HT-29 (cell line): ENCODE measurements at regions not wholly inside any gene's neighbourhood (a gene's known extent, or its start where the extent isn't known, plus 50 kb on each side); places are given as distances from the start of the nearest gene placed in this dataset.

Experiments used
- DNase-seq: peaks from one replicate; pipeline ENCODE4 v3.0.0-alpha.2; 2015; ENCODE audit warnings: low spot score

DNA sequence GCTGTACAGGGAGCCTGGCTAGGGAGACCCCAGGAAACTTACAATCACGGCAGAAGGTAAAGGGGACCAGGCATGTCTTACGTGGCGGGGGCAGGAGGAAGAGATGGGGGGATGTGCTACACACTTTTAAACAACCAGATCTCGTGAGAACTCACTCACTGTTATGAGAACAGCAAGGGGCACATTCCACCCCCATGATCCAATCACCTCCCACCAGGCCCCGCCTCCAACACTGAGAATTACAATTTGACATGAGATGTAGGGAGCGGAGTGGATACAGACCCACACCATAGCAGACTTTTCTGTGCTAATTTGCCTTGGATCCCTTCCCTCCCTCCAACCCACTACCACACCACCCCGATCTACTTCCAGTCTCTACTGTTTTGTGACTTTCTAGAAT is 106.7 kb upstream of the PEG3 start:
- DNase-seq: no peak

DNA sequence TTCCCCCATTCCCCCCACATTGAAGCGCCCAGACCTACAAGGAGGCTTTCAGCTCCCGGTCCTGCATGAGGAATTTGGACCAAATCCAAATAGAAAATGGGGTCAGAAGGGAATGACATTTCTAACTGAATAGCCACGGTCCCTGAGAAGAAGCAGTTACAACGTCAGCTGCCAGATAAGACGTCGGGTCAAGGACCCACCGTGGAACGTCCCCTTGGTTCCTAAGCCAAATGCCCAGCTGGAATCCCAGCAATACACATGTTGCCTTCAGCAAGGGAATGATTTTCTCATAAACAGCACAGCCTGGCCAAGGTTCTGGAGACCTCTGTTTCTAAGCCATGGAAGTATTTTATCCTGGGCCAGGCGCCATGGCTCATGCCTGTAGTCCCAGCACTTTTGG is 109.1 kb upstream of the PEG3 start:
- no peak for DNase-seq

DNA sequence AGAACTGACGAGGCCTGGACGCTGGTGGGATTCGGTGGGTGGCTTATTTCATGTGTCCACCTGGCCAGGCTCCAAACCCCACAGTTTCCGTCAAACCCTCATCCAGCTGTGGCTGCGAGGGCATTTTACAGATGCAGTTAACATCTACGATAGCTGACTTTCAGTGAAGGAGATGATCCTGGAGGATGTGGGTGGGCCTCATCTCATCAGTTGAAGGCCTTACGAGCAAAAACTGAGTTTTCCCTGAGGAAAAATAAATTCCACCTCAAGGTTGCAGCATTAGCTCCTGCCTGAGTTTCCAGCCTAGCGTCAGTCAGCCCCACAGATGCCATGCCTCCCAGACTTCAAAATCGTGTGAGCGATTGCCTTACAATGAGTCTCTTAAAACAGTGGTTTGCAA is 111.1 kb upstream of the PEG3 start:
- DNase-seq: no peak

DNA sequence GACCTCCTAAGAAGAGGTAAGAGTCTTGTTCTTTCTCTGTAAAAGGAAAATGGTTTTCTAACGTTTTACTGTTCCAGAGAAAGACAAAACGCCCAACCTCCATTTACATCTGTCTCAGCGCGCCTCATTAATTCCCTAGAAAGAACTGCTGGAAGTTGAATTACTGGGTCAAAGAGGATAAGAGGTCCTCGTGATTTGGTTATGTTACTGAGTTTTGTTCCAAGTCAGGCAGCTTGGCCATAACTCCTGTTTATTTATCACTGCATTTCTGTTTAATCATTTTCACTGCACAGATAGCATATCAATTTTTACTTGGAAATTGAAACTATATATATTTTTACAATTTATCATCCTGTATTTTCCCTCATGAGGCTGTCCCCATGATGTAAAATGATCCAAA is 112.9 kb upstream of the PEG3 start:
- DNase-seq: no peak

DNA sequence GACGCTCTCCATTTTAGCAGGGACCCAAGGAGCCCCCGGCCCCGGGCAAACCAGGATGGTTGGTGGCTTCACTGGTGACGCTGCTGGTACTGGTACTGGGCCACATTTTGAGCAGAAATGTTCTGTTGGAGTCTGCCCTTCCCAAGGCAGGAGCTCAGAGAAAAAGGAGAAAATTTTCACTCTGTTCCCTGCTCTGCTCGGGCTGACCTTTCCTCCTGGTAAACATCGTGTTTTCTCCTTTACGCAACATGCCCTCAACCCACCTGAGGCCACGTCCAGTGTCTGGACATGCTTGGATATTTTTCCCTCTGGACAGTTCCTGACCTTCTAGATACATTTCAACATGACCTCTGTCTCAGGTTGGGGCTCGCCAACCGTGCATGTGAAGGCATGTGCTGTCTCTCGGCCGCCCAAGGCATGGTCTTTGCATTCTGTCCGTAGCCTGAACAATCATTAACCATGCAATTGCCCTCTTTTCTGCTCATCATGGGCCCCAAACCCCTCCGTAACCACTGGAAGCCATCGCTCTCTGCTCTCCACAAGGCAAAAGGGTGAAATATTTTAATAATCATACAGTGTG is 115.2 kb upstream of the PEG3 start:
- no peak for DNase-seq

DNA sequence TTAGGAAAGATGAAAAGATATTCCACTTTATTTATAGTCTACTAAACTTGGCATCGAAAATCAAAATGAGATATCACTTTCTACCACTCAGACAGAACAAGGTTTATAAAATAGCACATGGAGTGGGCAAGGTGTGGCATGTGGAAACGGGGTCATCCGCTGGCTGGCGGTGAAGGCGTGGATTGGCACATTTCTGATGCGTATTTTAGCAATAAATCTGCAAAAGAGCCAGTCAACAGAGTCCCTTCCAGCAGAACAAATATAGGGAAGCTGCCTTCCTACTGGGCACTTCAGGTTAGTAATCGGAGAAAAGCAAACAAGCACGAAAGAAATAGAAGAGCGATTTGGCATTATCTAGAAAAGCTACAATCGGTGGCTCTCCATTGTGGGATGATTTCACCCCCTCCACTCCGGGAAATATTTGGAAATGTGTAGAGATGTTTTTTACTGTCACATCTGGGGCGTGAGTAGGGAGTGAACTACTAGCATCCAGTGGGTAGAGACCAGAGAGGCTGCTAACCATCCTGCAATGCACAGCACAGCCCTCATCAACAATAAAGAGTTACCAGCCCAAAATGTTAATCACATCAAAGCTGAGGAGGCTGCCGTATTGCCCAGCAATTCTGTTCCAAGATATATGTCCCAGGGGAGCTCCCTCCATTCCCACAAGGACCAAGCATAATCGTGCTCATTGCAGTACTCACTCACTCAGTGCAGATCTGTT is 116.1 kb upstream of the PEG3 start:
- DNase-seq: no peak

DNA sequence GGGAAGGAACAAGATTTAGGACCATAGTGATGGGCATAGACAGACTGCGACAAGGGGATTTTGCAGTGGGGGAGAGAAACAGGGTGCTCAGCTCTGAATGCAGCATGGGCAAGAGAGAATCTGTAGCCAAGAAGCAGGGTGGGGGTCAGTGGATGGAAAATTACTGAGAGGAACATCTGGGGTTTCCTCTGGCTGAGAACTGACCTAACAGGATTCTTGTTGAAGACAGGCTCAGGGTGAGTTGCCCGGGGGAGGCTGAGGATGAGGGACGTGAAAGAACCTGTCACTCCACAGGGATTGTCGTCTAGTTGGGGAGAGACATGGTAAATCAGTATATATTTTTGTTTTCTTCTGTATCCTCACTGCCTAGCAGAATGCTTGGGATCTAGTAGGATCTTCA is 118.7 kb upstream of the PEG3 start:
- no peak for DNase-seq

DNA sequence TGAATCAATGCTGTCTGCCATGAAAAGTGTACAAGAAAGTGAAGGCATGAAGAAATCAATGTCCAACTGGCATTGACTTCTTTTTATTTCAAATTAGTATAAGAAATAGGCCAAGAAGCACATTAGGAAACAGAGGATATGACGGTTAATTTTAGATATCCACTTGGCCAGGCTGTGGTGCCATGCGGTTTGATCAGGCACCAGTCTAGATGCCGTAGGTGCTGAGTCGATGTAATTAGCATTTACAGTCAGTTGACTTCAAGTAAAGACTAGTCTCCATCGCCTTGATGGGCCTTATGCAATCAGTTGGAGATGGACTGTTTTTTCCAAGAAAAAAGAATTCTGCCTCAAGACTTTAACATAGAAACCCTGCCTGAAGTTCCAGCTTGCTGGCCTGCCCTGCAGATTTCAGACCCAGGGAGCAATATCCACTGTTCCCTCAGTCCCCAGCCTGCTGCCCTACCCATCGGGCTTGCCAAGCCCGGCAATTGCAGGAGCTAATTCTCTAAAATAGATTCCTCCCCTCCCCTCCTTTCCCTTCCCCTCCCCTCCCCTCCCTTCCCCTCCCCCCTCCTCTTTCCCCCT is 120.5 kb upstream of the PEG3 start:
- no peak for DNase-seq

DNA sequence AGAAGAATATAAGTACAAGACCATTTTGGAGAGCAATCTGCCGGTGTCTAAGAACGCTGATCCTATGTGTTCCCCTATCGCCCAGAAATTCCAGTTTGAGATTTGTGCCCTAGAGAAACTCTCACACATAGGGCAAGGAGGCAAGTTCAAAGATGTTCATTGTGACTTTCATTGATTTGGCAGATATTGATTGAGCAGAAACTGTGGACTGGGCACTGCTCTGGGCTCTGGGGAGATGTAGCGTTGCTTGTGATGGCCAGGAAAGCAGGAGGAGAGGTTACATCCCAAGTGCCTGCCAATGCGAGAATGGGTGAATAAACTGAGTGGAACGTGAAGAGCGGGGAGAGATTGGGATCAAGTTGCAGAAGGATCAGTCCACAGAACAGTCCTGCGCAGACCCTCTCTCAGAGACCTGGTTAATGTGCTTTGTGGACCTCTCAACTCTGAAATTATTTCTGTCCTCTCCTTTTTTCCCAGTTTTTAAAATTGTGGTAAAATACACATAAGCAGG is 123.9 kb upstream of the PEG3 start:
- DNase-seq: no peak

DNA sequence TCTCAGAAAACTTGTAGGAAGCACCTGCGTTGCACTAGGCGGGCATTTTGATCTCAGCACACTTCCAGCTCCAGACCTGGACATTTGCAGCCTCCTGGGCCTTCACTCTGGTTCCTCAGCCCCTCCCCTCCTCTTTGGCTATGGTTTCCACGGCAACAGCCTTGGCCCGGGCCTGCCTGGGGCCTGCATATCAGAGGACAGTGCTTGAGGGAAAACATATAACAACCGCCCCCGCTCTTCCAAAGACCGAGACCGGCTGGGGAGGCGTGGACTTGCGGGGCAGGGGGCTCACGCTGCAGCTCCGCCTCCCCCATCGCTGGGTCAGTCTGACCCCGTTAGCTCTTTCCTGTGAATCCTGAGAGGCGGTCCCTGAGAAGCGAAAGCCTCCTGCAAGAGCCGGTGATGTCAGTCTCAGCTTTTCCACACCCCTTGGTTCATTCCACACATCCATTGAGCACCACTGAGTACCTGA is 125.7 kb upstream of the PEG3 start:
- DNase-seq: no peak

DNA sequence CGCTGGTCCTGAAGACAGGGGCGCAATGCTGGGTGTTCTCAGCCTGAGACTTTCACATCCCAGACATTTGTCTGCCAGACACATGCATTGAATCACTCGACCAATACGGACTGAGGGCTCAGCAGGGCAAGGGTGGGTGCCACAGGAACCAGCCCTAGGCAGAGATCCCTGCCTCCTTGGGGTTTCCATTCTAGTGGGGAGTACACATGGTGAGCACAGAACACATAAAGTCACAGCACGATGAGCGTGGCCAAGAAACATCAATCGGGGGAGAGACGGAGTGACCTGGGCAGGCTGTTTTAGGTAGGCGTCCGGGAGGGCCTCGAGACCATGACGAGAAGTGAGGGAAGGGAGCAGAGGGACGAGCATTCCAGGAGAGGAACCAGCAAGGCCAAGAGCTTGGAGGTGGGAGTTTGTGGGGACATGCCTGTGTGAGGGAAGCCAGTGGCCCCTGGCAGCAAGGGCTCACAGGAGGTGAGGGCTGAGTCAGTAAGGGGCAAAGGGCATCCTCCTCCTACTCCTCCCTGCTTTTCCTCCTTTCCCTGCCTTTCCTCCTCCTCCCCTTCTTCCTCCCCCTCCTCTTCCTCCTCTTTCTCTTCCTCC is 126.3 kb upstream of the PEG3 start:
- DNase-seq: no peak

DNA sequence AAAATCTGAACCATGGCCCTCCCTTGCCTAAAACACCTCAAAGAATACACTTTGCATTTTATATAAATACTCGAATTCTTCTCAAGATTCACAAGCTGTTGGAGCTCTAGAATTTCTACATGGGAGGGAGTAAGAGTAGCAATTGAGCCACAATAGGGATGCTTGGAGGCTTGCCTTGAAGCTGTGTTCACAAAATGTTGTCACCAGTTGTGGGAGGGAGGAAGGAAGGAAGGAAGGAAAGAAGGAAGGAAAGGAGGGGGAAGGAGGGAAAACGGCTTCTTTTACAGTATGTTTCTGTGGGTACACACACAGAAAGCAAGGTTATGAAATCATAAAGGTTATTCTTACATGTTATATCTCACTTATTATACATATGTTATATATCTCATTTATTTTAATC is 128.6 kb upstream of the PEG3 start:
- DNase-seq: no peak

DNA sequence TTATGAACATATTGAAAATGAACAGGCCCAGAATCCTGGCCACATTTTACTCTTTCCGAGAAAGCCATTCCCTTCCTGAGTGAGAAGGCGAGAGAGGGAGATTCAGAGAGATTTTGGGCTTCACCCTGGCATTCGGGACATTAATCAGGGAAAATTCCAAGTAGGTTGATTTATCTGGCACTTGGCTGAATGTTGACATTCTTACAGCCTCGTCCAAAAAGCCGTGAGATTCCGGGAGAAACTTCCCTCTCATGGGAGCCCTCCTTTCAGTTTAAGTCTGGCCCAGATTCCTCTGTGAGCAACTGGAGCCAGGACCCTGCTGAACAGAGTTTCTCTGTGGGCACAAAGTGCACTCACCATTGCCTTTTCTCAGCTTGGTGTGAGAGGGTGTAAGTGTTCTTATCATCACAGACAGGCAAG is 129.2 kb upstream of the PEG3 start:
- no peak for DNase-seq

DNA sequence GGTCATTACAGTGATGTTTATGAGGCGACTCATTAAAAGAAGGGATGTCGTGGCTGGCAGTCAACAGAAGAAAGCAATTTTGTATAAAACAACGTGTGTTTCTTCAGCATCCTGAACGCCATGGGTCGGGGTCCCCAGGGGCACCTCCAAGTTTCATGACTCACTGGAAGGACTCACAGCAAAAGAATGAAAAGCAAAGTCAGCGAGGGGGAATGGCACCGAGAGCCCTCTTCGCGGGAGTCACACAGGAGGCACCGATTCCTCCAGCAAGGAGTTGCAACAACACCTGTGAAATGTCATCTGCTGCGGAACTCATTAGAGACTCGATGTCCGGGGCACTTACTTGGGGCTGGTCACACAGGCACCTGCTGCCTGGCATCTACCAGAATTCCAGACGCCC is 130.7 kb upstream of the PEG3 start:
- DNase-seq: no peak

DNA sequence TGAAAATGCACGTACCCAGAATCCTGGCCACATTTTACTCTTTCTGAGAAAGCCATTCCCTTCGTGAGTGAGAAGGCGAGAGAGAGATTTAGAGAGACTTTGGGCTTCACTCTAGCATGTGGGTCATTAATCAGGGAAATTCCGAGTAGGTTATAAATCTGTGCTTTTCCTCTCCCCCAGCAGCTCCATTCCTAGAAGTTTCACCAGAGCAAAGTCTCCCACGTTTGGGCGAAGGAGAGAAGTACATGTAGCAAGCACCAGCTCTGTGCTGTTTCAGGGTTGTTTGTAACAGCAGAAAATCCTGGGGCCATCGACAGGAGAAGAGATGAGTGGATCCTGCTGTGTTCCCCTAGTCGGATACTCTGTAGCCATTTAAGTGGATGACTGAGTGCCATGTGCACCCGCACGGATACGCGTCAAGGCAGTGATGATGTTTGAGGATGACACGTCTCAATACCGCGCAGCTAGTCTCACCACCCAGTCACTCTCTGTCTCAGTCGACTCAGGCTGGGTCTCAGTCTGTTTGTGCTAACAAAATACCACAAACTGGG is 131.8 kb upstream of the PEG3 start:
- DNase-seq: no peak

DNA sequence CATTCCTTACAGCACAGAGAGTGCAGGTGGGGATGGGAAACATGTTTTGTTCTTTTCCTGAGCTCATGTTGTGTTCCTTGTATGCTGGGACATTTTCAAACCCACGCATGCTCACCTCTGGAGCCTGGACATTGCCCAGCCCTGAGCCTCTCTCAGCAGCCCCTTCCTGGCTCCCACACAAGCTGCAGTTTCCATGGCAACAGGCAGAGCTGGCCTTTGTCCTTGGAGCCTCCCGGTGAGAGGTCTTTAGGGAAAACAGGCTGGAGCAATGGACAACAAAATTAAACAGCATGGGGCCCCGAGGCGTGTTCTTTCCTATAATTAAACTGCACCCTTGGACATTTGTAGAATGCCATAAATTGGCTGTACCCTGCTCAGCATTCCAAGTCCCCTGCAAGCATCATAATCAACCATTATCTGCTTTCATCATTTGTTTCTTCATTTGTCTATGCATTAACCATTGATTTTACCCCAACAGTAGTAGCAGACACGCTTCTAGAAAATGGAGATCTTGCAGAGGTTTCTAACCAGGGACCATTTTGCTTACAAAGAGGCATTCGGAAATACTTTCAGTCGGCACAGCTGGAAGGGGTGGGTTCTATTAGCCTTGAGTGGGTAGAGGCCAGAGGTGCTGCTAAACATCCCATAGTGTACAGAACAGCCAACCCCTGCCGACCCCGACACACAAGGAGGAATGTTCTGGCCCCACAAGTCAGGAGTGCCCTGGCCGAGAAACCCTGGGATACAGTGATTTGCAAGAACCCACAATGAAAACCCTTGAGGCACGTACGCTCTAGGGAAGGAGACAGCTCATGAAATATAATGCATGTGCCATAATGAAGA is 133.4 kb upstream of the PEG3 start:
- DNase-seq: no peak

DNA sequence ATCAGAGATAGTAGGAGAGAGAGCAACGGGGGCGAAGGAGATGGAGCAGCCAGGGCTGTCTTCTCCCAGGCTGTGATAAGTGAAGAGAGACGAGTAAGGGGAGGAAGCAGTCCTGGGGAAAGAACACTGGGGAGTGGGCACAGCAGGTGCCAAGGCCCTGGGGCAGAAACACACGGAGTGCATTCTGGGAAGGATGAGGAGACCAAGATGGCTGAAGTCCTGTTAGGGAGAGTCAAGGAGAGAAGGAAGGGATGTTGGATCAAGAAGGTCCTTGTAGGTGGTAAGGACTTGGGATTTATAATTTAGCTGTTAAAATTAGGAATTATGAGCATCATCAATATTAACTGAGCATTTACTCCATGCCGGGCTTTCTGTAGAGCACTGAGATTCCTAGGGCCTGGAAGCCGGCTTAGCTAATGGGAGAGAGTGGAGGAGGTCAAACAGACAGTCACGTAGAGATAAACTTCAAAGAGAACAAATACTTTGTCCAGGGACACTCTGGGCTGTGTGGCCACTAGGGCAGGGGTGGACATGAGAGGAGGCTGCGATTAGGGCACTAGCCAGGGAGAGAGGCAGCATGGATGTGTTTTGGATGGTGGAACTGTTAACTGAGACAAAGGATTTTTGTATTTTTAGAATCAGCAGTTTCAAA is 134.2 kb upstream of the PEG3 start:
- no peak for DNase-seq

DNA sequence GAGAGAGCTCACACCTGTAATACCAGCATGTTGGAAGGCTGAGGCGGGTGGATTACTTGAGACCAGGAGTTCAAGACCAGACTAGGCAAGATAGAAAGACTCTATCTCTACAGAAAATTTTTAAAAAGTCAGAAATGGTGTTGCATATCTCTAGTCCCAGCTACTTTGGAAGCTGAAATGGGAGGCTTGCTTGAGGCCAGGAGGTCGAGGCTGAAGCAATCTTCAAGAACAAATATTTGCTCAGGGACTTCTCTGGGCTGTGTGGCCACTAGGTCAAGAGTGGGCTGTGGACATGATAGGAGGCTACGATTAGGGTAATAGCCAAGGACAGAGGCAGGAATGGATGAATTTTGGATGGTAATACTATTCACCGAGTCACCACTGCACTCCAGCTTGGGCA is 135.8 kb upstream of the PEG3 start:
- no peak for DNase-seq

DNA sequence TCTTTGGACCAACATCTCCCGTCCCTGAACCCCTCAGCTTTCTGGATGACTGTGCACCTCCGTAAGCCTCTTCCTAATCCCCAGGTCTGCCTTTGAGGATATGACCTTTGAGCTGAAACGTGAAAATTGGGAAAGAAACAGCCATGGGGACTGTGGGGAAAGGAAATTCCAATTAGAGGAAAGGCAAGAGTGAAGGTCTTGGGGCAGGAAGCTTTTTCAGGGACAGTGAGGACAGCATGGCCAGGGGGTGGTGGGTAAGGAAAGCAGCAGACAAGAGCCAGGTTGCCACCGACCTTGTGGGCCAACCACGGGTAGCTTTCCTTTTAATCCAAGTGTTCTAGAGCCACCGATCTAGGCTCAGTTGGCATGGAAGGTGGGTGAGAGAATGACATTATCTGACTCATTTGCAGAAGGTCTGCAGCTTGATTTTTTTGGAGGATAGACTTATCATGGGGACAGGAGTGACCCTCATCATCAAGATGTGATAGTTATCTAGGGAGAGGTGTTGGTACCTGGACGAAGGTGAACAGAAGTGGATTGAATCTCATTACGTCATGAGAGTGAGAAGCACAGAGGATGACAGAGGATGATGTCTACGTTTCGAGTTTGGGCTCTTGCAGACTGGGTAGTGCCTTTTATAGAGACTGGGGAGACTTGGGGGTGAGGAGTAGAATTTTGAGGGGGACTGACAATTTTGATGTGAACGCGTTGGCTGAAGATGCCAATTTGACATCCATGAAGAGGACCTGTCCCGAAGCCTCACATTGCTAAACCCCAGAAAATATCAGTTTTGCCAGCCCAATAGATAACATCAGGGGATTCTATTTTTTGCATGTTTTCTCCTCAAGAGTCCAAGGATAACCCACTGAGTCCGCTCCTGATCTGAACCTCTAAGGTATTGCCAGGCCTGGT is 136.7 kb upstream of the PEG3 start:
- no peak for DNase-seq

DNA sequence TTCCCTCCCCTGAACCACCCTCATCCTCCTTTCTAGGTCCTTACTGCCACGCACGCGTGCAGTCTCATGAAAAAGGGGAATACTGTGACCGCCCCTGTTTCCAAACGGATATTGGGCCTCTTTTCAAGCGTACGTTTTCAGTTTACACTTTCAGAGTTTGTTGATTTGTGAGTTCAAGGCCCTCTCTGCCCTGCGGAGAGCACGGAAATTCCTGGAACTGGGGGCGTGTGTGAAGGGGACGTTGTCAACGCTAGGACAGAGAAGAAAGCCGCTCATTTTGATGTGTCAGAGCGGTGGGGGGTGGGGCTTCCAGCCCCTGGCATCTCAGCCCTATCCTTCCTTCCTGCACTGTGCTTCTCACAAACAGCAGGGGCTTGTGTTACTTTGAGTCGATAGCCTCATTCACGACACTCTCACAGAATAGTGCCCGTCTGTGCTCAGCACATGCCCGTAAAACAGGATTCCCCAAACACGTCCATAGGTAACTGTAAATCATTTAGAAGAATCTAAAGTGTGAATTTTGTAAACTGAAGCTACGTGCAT is 137.6 kb upstream of the PEG3 start:
- DNase-seq: no peak
